Spleen (tissue), 11 donors: ENCODE measurements at regions not wholly inside any gene's neighbourhood (a gene's known extent, or its start where the extent isn't known, plus 50 kb on each side); places are given as distances from the start of the nearest gene placed in this dataset.

ENCODE experiments used
- DNase-seq: peaks from one replicate; pipeline ENCODE4 v3.0.0-alpha.2; 2020
- H3K27ac ChIP-seq, 8 donors: fragments of 200-600 bp; sonication (generic) in 7 of 8; 1 replicate in 4 of 8; 2 replicates in 4 of 8; pipeline versions ENCODE4 v1.5.0 to v1.8.0; 2016 to 2021; ENCODE audit warnings: inconsistent platforms in 4 of 8, mild to moderate bottlenecking in 4 of 8, moderate library complexity in 1 of 8
- H3K27me3 ChIP-seq, 7 donors: fragments of 200-600 bp; sonication (generic) in 6 of 7; replicated peaks in 1 of 7; 1 replicate in 4 of 7; 2 replicates in 3 of 7; pipeline versions ENCODE4 v1.5.0 to v1.8.0; 2016 to 2021; ENCODE audit warnings: inconsistent platforms in 3 of 7, mild to moderate bottlenecking in 1 of 7
- H3K36me3 ChIP-seq, 6 donors: fragments of 200-600 bp; sonication (generic) in 5 of 6; 1 replicate in 4 of 6; 2 replicates in 2 of 6; pipeline versions ENCODE4 v1.5.0 to v1.8.0; 2016 to 2021; ENCODE audit warnings: inconsistent platforms in 2 of 6
- H3K4me1 ChIP-seq, 6 donors: fragments of 200-600 bp; sonication (generic) in 5 of 6; 1 replicate in 3 of 6; 2 replicates in 3 of 6; pipeline versions ENCODE4 v1.5.0 to v1.8.0; 2016 to 2021; ENCODE audit warnings: inconsistent platforms in 3 of 6
- H3K4me3 ChIP-seq, 8 donors: fragments of 200-600 bp; sonication (generic) in 7 of 8; 1 replicate in 4 of 8; 2 replicates in 4 of 8; pipeline versions ENCODE4 v1.5.0 to v1.8.0; 2016 to 2021; ENCODE audit warnings: inconsistent platforms in 4 of 8, mild to moderate bottlenecking in 4 of 8, moderate library complexity in 2 of 8
- H3K9me3 ChIP-seq, 8 donors: fragments of 200-600 bp; sonication (generic) in 7 of 8; 1 replicate in 4 of 8; 2 replicates in 4 of 8; pipeline versions ENCODE4 v1.5.0 to v1.8.0; 2016 to 2021; ENCODE audit warnings: inconsistent platforms in 4 of 8
- CTCF ChIP-seq, 11 experiments: fragments of 200-600 bp in 7 of 11; fragments of 450-650 bp in 4 of 11; sonication (generic) in 4 of 11; IDR thresholded peaks in 8 of 11; conservative IDR thresholded peaks in 3 of 11; 1 replicate in 7 of 11; 2 replicates in 4 of 11; pipeline versions ENCODE4 v1.4.0 to v1.8.0; 2016 to 2021; ENCODE audit warnings: antibody characterized with exemption in 11 of 11, inconsistent platforms in 4 of 11, mild to moderate bottlenecking in 1 of 11
- POLR2A ChIP-seq, 3 donors: fragments of 450-650 bp; IDR thresholded peaks; one replicate each; pipeline ENCODE4 v1.5.1; 2017; ENCODE audit warnings: antibody characterized with exemption in 3 of 3, mild to moderate bottlenecking in 1 of 3
- POLR2AphosphoS5 ChIP-seq, 3 donors: sonication (generic); formaldehyde crosslinking; IDR thresholded peaks; one replicate each; pipeline ENCODE4 v1.5.1; 2017; ENCODE audit warnings: antibody characterized with exemption in 3 of 3
- WGBS, 5 donors: extraction: QIAGEN DNeasy Blood & Tissue Kit in 3 of 5; methylation state at CpG; one replicate each; pipeline versions ENCODE4 v1.1.5 to v1.1.7; 2013 to 2018; 5-methylcytosine and 5-hydroxymethylcytosine counted together
- intact Hi-C: fragments of 100-400 bp; cut with DNase I; formaldehyde crosslinking; loops from one replicate; pipeline ENCODE4 v1.15.0; 2023; ENCODE audit warnings: low total_unique reads
- donor health status: healthy with polysubstance abuse.
- donor health status: DM: no; HTN: no; CAD: no; lungs with moderate emphysema.
- donor health status: DM: no; HTN: no; CAD: no.
- donor health status: Bipolar disorder and iron deficiency.
- donor health status: healthy.
- donor health status: DM: no; HTN: no; CAD: no.
- donor health status: DM: yes; HTN: yes; CAD: no.

- Histone ChIP-seq H3K4me1 (no peaks in the 10 kb centered on the region), H3K27ac (no peak overlapping the region), H3K36me3 (no peaks in the 10 kb centered on the region), H3K27me3 (peaks cover 0 to 7% (median 0%) of the 10 kb centered on the region in 7 donors), H3K9me3 (no peaks in the 10 kb centered on the region), H3K4me3 (no peak overlapping the region)
- no peak for TF ChIP-seq CTCF (IDR thresholded peaks at IDR 0.05 in 8 of 11, conservative IDR thresholded peaks at IDR 0.05 in 3 of 11)
- TF ChIP-seq POLR2A (IDR thresholded peaks at IDR 0.05), result no peak
- no peak for TF ChIP-seq POLR2AphosphoS5 (IDR thresholded peaks at IDR 0.05)
- 19 to 46% (median 24%) methylated on average over 1 of the region's 1 CpG for WGBS, 5 donors
- DNase-seq, result no peak
- intact Hi-C loops, result no loop called here
Measured at GRCh38 chr9:22381170-22381569, 65.5 kb upstream of the DMRTA1 start.

GRCh38 chr9:22382331-22382730 lies 64.3 kb upstream of the DMRTA1 start:
- no peaks in the 10 kb centered on the region for H3K4me1 ChIP-seq
- TF ChIP-seq CTCF (IDR thresholded peaks at IDR 0.05 in 8 of 11, conservative IDR thresholded peaks at IDR 0.05 in 3 of 11) (no peak), POLR2AphosphoS5 (IDR thresholded peaks at IDR 0.05) (no peak), POLR2A (IDR thresholded peaks at IDR 0.05) (no peak)
- no peaks in the 10 kb centered on the region for H3K36me3 ChIP-seq
- no peak overlapping the region for H3K27ac ChIP-seq
- intact Hi-C loops, result no loop called here
- WGBS, 5 donors, result 46 to 73% (median 69%) methylated on average over 2 of the region's 2 CpGs
- no peaks in the 10 kb centered on the region for H3K9me3 ChIP-seq
- peaks cover 0 to under 1% (median 0%) of the 10 kb centered on the region in 7 donors for H3K27me3 ChIP-seq
- H3K4me3 ChIP-seq, result no peak overlapping the region
- no peak for DNase-seq

- no peaks in the 10 kb centered on the region for H3K4me1 ChIP-seq
- H3K4me3 ChIP-seq, result no peak overlapping the region
- TF ChIP-seq CTCF (IDR thresholded peaks at IDR 0.05 in 8 of 11, conservative IDR thresholded peaks at IDR 0.05 in 3 of 11), result no peak
- no peak for TF ChIP-seq POLR2A (IDR thresholded peaks at IDR 0.05)
- no peak for TF ChIP-seq POLR2AphosphoS5 (IDR thresholded peaks at IDR 0.05)
- H3K27me3 ChIP-seq, result no peaks in the 10 kb centered on the region
- H3K9me3 ChIP-seq, result no peaks in the 10 kb centered on the region
- DNase-seq, result no peak
- H3K27ac ChIP-seq, result no peak overlapping the region
- intact Hi-C loops, result no loop called here
- H3K36me3 ChIP-seq, result no peaks in the 10 kb centered on the region
- 62 to 76% (median 66%) methylated on average over 2 of the region's 2 CpGs for WGBS, 5 donors
Measured at GRCh38 chr9:22383718-22384117, 62.9 kb upstream of the DMRTA1 start.

- 50 to 72% (median 61%) methylated on average over 5 of the region's 5 CpGs for WGBS, 5 donors
- TF ChIP-seq CTCF (IDR thresholded peaks at IDR 0.05 in 8 of 11, conservative IDR thresholded peaks at IDR 0.05 in 3 of 11) (no peak), POLR2A (IDR thresholded peaks at IDR 0.05) (no peak), POLR2AphosphoS5 (IDR thresholded peaks at IDR 0.05) (no peak)
- H3K27ac ChIP-seq, result no peak overlapping the region
- H3K27me3 ChIP-seq, result no peaks in the 10 kb centered on the region
- intact Hi-C loops, result no loop called here
- H3K9me3 ChIP-seq, result no peaks in the 10 kb centered on the region
- DNase-seq, result no peak
- no peaks in the 10 kb centered on the region for H3K4me1 ChIP-seq
- H3K4me3 ChIP-seq, result no peak overlapping the region
- no peaks in the 10 kb centered on the region for H3K36me3 ChIP-seq
Measured at GRCh38 chr9:22389271-22389670, 57.4 kb upstream of the DMRTA1 start.
